Esophagus squamous epithelium (tissue), 5 donors: ENCODE measurements at regions not wholly inside any gene's neighbourhood (a gene's known extent, or its start where the extent isn't known, plus 50 kb on each side); places are given as distances from the start of the nearest gene placed in this dataset.

Experiments
- DNase-seq: peaks from one replicate; lab custom pipeline; 2025; lab: John Stamatoyannopoulos, UW
- H3K27ac ChIP-seq, 4 donors: fragments of 200-600 bp; sonication (generic); one replicate each; pipeline ENCODE4 v1.5.1; 2016 to 2019; ENCODE audit warnings: mild to moderate bottlenecking in 1 of 4
- H3K27me3 ChIP-seq, 4 donors: fragments of 200-600 bp; sonication (generic); 1 replicate in 3 of 4; 2 replicates in 1 of 4; pipeline versions ENCODE4 v1.5.1 to v1.6.0; 2017 to 2021; ENCODE audit warnings: antibody characterized with exemption in 1 of 4
- H3K36me3 ChIP-seq, 3 donors: fragments of 200-600 bp; sonication (generic); one replicate each; pipeline ENCODE4 v1.5.1; 2016 to 2019
- H3K4me1 ChIP-seq, 3 donors: fragments of 200-600 bp; sonication (generic); one replicate each; pipeline ENCODE4 v1.5.1; 2017 to 2019
- H3K4me3 ChIP-seq, 4 donors: fragments of 200-600 bp; sonication (generic); 1 replicate in 3 of 4; 2 replicates in 1 of 4; pipeline ENCODE4 v1.5.1; 2016 to 2019; ENCODE audit warnings: mild to moderate bottlenecking in 2 of 4, moderate library complexity in 1 of 4
- H3K9me3 ChIP-seq, 3 donors: fragments of 200-600 bp; sonication (generic); one replicate each; pipeline ENCODE4 v1.5.1; 2016 to 2019
- POLR2A ChIP-seq, 4 donors: fragments of 450-650 bp; IDR thresholded peaks; one replicate each; pipeline ENCODE4 v1.6.1; 2017; ENCODE audit warnings: antibody characterized with exemption in 4 of 4, mild to moderate bottlenecking in 4 of 4, moderate library complexity in 3 of 4
- WGBS, 2 donors: methylation state at CpG; one replicate each; pipeline ENCODE4 v1.1.5; 2018; 5-methylcytosine and 5-hydroxymethylcytosine counted together
- intact Hi-C: fragments of 100-400 bp; cut with DNase I; formaldehyde crosslinking; loops from one replicate; pipeline ENCODE4 v1.15.0; 2022
- TF ChIP-seq, protein P1 (sequence below), 6 experiments: fragments of 450-650 bp in 4 of 6; fragments of 200-600 bp in 2 of 6; sonication (generic) in 2 of 6; IDR thresholded peaks; one replicate each; pipeline ENCODE4 v1.5.1; 2016 to 2019; ENCODE audit warnings: antibody characterized with exemption in 6 of 6, mild to moderate bottlenecking in 4 of 6, moderate library complexity in 4 of 6
- donor health status: DM: yes; HTN: yes; CAD: no.

DNA sequence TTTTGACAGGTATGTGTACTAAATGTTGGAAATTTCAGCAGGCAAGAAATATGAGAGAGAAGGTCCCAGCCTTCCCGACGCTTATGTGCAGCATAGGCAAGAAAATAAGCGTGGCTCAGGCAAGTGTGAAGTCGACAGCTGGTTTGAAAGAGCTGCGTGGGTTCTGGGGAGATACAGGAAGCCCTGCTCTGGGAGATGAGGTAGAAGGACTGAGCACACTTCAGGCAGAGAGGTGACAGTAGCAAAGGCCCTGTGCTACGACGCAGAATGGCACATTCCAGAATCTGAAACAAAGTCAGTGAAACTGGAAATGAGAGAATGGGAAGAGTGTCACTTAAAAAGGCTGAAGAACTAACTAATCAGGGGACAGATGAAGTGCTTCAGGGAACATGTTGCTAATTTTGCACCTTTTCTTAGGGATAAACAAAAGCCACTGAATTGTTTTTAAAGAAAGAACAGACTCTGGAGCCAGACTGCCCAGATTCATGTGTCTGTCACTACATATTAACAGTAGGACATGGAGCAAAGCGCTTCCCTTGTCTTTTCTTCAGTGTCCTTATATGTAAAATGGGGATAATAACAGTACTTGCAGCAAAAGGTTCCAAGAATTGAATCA is 160.1 kb downstream of the SPRY2 start:
- TF ChIP-seq POLR2A (IDR thresholded peaks at IDR 0.05), result no peak
- TF ChIP-seq, protein P1, sequence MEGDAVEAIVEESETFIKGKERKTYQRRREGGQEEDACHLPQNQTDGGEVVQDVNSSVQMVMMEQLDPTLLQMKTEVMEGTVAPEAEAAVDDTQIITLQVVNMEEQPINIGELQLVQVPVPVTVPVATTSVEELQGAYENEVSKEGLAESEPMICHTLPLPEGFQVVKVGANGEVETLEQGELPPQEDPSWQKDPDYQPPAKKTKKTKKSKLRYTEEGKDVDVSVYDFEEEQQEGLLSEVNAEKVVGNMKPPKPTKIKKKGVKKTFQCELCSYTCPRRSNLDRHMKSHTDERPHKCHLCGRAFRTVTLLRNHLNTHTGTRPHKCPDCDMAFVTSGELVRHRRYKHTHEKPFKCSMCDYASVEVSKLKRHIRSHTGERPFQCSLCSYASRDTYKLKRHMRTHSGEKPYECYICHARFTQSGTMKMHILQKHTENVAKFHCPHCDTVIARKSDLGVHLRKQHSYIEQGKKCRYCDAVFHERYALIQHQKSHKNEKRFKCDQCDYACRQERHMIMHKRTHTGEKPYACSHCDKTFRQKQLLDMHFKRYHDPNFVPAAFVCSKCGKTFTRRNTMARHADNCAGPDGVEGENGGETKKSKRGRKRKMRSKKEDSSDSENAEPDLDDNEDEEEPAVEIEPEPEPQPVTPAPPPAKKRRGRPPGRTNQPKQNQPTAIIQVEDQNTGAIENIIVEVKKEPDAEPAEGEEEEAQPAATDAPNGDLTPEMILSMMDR (IDR thresholded peaks at IDR 0.05), result no peak
- H3K27ac ChIP-seq, result no peak overlapping the region
- WGBS, 2 donors, result 69 to 90% methylated on average over 8 of the region's 8 CpGs
- H3K4me1 ChIP-seq, result no peaks in the 10 kb centered on the region
- no peak overlapping the region for H3K4me3 ChIP-seq
- intact Hi-C loops, result no loop called here
- DNase-seq, result no peak
- no peaks in the 10 kb centered on the region for H3K27me3 ChIP-seq
- no peaks in the 10 kb centered on the region for H3K9me3 ChIP-seq
- no peaks in the 10 kb centered on the region for H3K36me3 ChIP-seq

DNA sequence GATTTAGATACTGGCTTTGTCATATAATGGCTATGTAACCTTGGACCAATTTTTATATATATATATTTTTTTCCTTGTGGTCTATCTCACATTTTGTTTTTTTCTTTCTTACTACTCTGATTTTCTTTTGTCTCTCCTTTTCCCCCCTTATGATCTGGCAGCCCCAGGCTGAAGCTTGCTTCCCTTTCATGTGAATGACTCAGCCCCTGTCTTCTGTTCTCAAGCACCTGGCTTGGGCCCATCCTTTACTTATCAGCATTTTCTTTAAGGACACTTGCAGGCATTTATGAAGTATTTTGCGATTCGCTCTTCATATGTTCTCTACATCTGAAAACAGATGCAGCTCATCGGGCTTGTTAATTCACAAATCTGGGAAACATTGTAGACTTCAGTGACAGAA is 163.6 kb downstream of the SPRY2 start:
- Histone ChIP-seq H3K27ac (no peak overlapping the region), H3K9me3 (no peaks in the 10 kb centered on the region), H3K4me3 (no peak overlapping the region), H3K36me3 (no peaks in the 10 kb centered on the region), H3K27me3 (no peaks in the 10 kb centered on the region), H3K4me1 (no peaks in the 10 kb centered on the region)
- 62 to 64% methylated on average over 3 of the region's 3 CpGs for WGBS, 2 donors
- intact Hi-C loops, result no loop called here
- DNase-seq, result no peak
- TF ChIP-seq, protein P1 (IDR thresholded peaks at IDR 0.05), result no peak
- TF ChIP-seq POLR2A (IDR thresholded peaks at IDR 0.05), result no peak

DNA sequence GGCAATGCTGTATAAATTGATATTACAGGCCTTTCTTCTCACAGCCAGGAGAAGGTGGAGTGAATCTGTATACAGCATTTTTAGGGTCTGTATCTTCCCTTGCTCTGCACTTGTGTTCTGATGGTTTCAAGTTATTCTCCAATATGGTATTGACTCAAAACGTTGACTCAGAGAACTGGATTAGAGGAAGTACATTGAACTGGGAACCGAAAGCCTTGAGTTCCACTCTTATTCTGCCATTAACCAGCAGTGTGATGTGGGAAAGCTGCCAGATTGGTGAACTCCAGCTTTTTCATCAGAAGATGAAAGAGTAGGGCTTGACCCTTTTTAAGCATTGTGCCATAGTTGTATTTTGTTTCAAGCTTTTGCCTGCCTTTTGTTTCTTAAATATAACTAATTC is 167.7 kb downstream of the SPRY2 start:
- H3K36me3 ChIP-seq, result no peaks in the 10 kb centered on the region
- WGBS, 2 donors, result 36 to 39% methylated on average over 2 of the region's 2 CpGs
- intact Hi-C loops, result no loop called here
- H3K27me3 ChIP-seq, result no peaks in the 10 kb centered on the region
- no peak overlapping the region for H3K27ac ChIP-seq
- TF ChIP-seq POLR2A (IDR thresholded peaks at IDR 0.05), result no peak
- TF ChIP-seq, protein P1 (IDR thresholded peaks at IDR 0.05), result no peak
- no peak overlapping the region for H3K4me3 ChIP-seq
- H3K9me3 ChIP-seq, result no peaks in the 10 kb centered on the region
- DNase-seq, result no peak
- no peaks in the 10 kb centered on the region for H3K4me1 ChIP-seq

DNA sequence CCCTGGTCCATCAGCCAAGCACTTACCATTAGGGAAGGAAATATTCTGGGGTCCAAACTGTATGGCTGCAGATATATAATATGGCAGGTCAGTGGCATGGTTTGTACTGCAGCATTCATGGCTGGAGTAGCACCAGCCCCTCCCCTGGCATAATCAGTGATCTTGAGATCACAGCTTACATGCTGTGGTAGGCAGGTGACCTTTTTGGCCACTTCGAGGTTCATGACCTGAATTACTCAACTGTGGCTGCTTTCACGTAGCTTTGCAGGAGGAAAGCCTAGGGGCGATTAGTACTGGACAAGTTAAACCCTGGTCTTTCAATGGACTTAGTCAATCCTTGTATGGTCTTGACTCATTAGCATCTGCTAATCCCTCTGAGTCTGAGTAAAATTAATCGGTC is 169.8 kb downstream of the SPRY2 start:
- intact Hi-C loops, result no loop called here
- H3K36me3 ChIP-seq, result no peaks in the 10 kb centered on the region
- H3K27me3 ChIP-seq, result no peaks in the 10 kb centered on the region
- H3K4me1 ChIP-seq, result no peaks in the 10 kb centered on the region
- no peaks in the 10 kb centered on the region for H3K9me3 ChIP-seq
- 60 to 76% methylated on average over 1 to 4 of the region's 4 CpGs for WGBS, 2 donors
- TF ChIP-seq POLR2A (IDR thresholded peaks at IDR 0.05), result no peak
- TF ChIP-seq, protein P1 (IDR thresholded peaks at IDR 0.05), result no peak
- no peak overlapping the region for H3K27ac ChIP-seq
- no peak for DNase-seq
- no peak overlapping the region for H3K4me3 ChIP-seq

DNA sequence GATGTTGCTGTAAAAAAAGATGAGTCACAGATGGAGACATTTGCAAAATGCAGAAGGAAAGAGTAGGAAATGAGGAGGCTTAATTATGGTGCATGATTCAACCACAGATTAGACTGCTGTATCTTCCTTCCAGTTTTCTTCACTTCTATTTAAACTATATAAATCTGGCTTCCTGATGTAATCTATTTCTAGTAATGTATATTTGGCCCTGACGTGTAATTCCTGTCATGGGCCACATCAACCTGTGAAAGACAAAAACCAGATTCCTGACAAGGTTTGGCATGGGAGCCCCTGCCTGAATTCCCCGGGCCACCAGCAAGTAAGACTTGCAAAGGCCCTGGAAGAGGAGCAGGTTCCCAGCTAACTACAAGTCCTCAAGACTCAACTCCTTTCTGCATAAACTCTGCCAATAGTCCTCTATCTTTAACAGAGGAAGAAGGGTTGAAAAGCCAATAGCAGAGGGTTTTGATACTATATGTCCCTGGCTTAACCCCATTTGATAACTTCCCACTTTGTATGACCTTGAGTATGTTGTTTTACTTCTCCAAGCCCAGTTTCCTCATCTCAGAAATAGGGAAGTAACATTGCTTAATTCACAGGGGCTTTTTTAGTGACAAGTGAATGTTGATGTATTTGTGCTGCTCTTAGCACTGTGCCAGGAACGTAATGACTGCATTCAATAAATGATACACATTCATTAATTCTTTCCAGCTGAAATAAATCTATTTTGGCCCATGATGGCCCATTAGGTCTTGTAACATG is 172.7 kb downstream of the SPRY2 start:
- no peak overlapping the region for H3K27ac ChIP-seq
- intact Hi-C loops, result no loop called here
- H3K4me3 ChIP-seq, result no peak overlapping the region
- no peak for DNase-seq
- H3K27me3 ChIP-seq, result no peaks in the 10 kb centered on the region
- no peaks in the 10 kb centered on the region for H3K9me3 ChIP-seq
- no peaks in the 10 kb centered on the region for H3K4me1 ChIP-seq
- WGBS, 2 donors, result 57 to 58% methylated on average over 3 of the region's 3 CpGs
- TF ChIP-seq POLR2A (IDR thresholded peaks at IDR 0.05), result no peak
- TF ChIP-seq, protein P1 (IDR thresholded peaks at IDR 0.05), result no peak
- H3K36me3 ChIP-seq, result no peaks in the 10 kb centered on the region
